ENCODE measurements at regions not wholly inside any gene's neighbourhood (a gene's known extent, or its start where the extent isn't known, plus 50 kb on each side); places are given as distances from the start of the nearest gene placed in this dataset.

- TF ChIP-seq CTCF (optimal IDR thresholded peaks at IDR 0.05 in 1 of 3, IDR thresholded peaks at IDR 0.05 in 1 of 3, conservative IDR thresholded peaks at IDR 0.05 in 1 of 3; ENCODE audit: extremely low read depth in 1 of 3, insufficient read depth in 2 of 3, low read length in 3 of 3) (no peak), EZH2 (IDR thresholded peaks at IDR 0.05; ENCODE audit: low read length) (no peak)
These were observed 222.7 kb upstream of the PRR16 start for GRCh38 chr5:120241400-120241799.
